ENCODE measurements at regions not wholly inside any gene's neighbourhood (a gene's known extent, or its start where the extent isn't known, plus 50 kb on each side); places are given as distances from the start of the nearest gene placed in this dataset.

- no peaks in the 10 kb centered on the region for H3K36me3 ChIP-seq (replicated peaks; ENCODE audit: low read depth, low read length)
- no peak overlapping the region for H3K27ac ChIP-seq (ENCODE audit: low read length)
- no peak overlapping the region for H2AFZ ChIP-seq (ENCODE audit: low read depth, low read length)
- no peak for TF ChIP-seq EZH2phosphoT487 (IDR thresholded peaks at IDR 0.05; ENCODE audit: low read depth)
- TF ChIP-seq CTCF (IDR thresholded peaks at IDR 0.05; ENCODE audit: low read depth, low read length) = no peak
- H3K9ac ChIP-seq (ENCODE audit: low read length) = no peak overlapping the region
- no peaks in the 10 kb centered on the region for H3K9me3 ChIP-seq (ENCODE audit: insufficient read depth, low read length)
- no peaks in the 10 kb centered on the region for H4K20me1 ChIP-seq (ENCODE audit: insufficient read depth, low read length)
- no peak overlapping the region for H3K4me3 ChIP-seq (ENCODE audit: low read length)
- H3K4me1 ChIP-seq (ENCODE audit: low read length) = no peaks in the 10 kb centered on the region
- no peak overlapping the region for H3K4me2 ChIP-seq (ENCODE audit: low read length)
- no peaks in the 10 kb centered on the region for H3K27me3 ChIP-seq (ENCODE audit: low read depth, low read length)
- H3K79me2 ChIP-seq (ENCODE audit: low read length) = no peaks in the 10 kb centered on the region
These were observed 533.7 kb downstream of the TDRD15 start for GRCh38 chr2:21657445-21657844.

GRCh38 chr2:21658269-21658668 is 534.5 kb downstream of the TDRD15 start:
- Histone ChIP-seq H2AFZ (ENCODE audit: low read depth, low read length) (no peak overlapping the region), H4K20me1 (ENCODE audit: insufficient read depth, low read length) (no peaks in the 10 kb centered on the region), H3K27me3 (ENCODE audit: low read depth, low read length) (no peaks in the 10 kb centered on the region), H3K9me3 (ENCODE audit: insufficient read depth, low read length) (no peaks in the 10 kb centered on the region), H3K79me2 (ENCODE audit: low read length) (no peaks in the 10 kb centered on the region), H3K27ac (ENCODE audit: low read length) (no peak overlapping the region), H3K4me3 (ENCODE audit: low read length) (no peak overlapping the region), H3K9ac (ENCODE audit: low read length) (no peak overlapping the region), H3K4me2 (ENCODE audit: low read length) (no peak overlapping the region), H3K4me1 (ENCODE audit: low read length) (no peaks in the 10 kb centered on the region), H3K36me3 (replicated peaks; ENCODE audit: low read depth, low read length) (no peaks in the 10 kb centered on the region)
- TF ChIP-seq CTCF (IDR thresholded peaks at IDR 0.05; ENCODE audit: low read depth, low read length) = no peak
- no peak for TF ChIP-seq EZH2phosphoT487 (IDR thresholded peaks at IDR 0.05; ENCODE audit: low read depth)

- Histone ChIP-seq H2AFZ (ENCODE audit: low read depth, low read length) (no peak overlapping the region), H3K9me3 (ENCODE audit: insufficient read depth, low read length) (no peaks in the 10 kb centered on the region), H3K9ac (ENCODE audit: low read length) (no peak overlapping the region), H3K4me3 (ENCODE audit: low read length) (no peak overlapping the region), H4K20me1 (ENCODE audit: insufficient read depth, low read length) (no peaks in the 10 kb centered on the region), H3K79me2 (ENCODE audit: low read length) (no peaks in the 10 kb centered on the region), H3K36me3 (replicated peaks; ENCODE audit: low read depth, low read length) (no peaks in the 10 kb centered on the region), H3K4me1 (ENCODE audit: low read length) (no peaks in the 10 kb centered on the region), H3K4me2 (ENCODE audit: low read length) (no peak overlapping the region), H3K27ac (ENCODE audit: low read length) (no peak overlapping the region), H3K27me3 (ENCODE audit: low read depth, low read length) (no peaks in the 10 kb centered on the region)
- no peak for TF ChIP-seq CTCF (IDR thresholded peaks at IDR 0.05; ENCODE audit: low read depth, low read length)
- TF ChIP-seq EZH2phosphoT487 (IDR thresholded peaks at IDR 0.05; ENCODE audit: low read depth) = no peak
These were observed 535.2 kb downstream of the TDRD15 start for GRCh38 chr2:21658907-21659477.

GRCh38 chr2:21664083-21664482 is 540.3 kb downstream of the TDRD15 start:
- H3K79me2 ChIP-seq (ENCODE audit: low read length) = no peaks in the 10 kb centered on the region
- no peaks in the 10 kb centered on the region for H4K20me1 ChIP-seq (ENCODE audit: insufficient read depth, low read length)
- no peaks in the 10 kb centered on the region for H3K9me3 ChIP-seq (ENCODE audit: insufficient read depth, low read length)
- H3K4me3 ChIP-seq (ENCODE audit: low read length) = no peak overlapping the region
- no peak for TF ChIP-seq CTCF (IDR thresholded peaks at IDR 0.05; ENCODE audit: low read depth, low read length)
- TF ChIP-seq EZH2phosphoT487 (IDR thresholded peaks at IDR 0.05; ENCODE audit: low read depth) = no peak
- H3K36me3 ChIP-seq (replicated peaks; ENCODE audit: low read depth, low read length) = no peaks in the 10 kb centered on the region
- no peak overlapping the region for H3K9ac ChIP-seq (ENCODE audit: low read length)
- H3K4me1 ChIP-seq (ENCODE audit: low read length) = no peaks in the 10 kb centered on the region
- H2AFZ ChIP-seq (ENCODE audit: low read depth, low read length) = no peak overlapping the region
- no peak overlapping the region for H3K27ac ChIP-seq (ENCODE audit: low read length)
- no peak overlapping the region for H3K4me2 ChIP-seq (ENCODE audit: low read length)
- H3K27me3 ChIP-seq (ENCODE audit: low read depth, low read length) = no peaks in the 10 kb centered on the region
